ENCODE measurements at regions not wholly inside any gene's neighbourhood (a gene's known extent, or its start where the extent isn't known, plus 50 kb on each side); places are given as distances from the start of the nearest gene placed in this dataset.

- H3K14ac ChIP-seq (ENCODE audit: low read length): no peak overlapping the region
- no peaks in the 10 kb centered on the region for H3K4me1 ChIP-seq (ENCODE audit: control insufficient read depth in 2 of 2, insufficient read depth in 1 of 2, low read depth in 1 of 2, low read length in 2 of 2)
- H2BK12ac ChIP-seq (ENCODE audit: low read length): no peak overlapping the region
- H3K79me1 ChIP-seq (ENCODE audit: low read depth, low read length): no peaks in the 10 kb centered on the region
- H3K9ac ChIP-seq (ENCODE audit: low read depth, low read length, poor library complexity): no peak overlapping the region
- H3K27me3 ChIP-seq (ENCODE audit: control insufficient read depth in 3 of 3, insufficient read depth in 3 of 3, low read depth in 1 of 3, low read length in 3 of 3): no peaks in the 10 kb centered on the region
- H3K9me3 ChIP-seq (replicated peaks in 1 of 2; ENCODE audit: control insufficient read depth in 2 of 2, insufficient read depth in 1 of 2, low read depth in 1 of 2, low read length in 2 of 2): no peaks in the 10 kb centered on the region
- no peak for DNase-seq (ENCODE audit: low spot score)
- H2BK15ac ChIP-seq (ENCODE audit: low read length): no peak overlapping the region
- H3K4me2 ChIP-seq (ENCODE audit: insufficient read depth, low read length, poor library complexity, severe bottlenecking): no peak overlapping the region
- no peak overlapping the region for H3K4ac ChIP-seq (ENCODE audit: low read length)
- no peak overlapping the region for H2BK120ac ChIP-seq (ENCODE audit: low read depth, low read length)
- no peak overlapping the region for H3K4me3 ChIP-seq (ENCODE audit: low read length in 2 of 2)
- H3K23ac ChIP-seq (ENCODE audit: low read depth, low read length, poor library complexity): no peak overlapping the region
- H4K91ac ChIP-seq (ENCODE audit: low read depth, low read length, poor library complexity): no peak overlapping the region
- H2AK5ac ChIP-seq (ENCODE audit: low read depth, low read length): no peak overlapping the region
- no peak overlapping the region for H3K18ac ChIP-seq (ENCODE audit: low read length)
- no peaks in the 10 kb centered on the region for H3K36me3 ChIP-seq (replicated peaks in 1 of 2; ENCODE audit: control insufficient read depth in 2 of 2, insufficient read depth in 2 of 2, low read length in 2 of 2)
- no peak overlapping the region for H2BK5ac ChIP-seq (ENCODE audit: low read length)
- no peak overlapping the region for H2AFZ ChIP-seq (ENCODE audit: low read length)
- H3K27ac ChIP-seq (replicated peaks; ENCODE audit: low read length): no peak overlapping the region
- H4K8ac ChIP-seq (ENCODE audit: low read depth, low read length): no peak overlapping the region
- WGBS, 2 donors (ENCODE audit: extremely low coverage in 2 of 2, insufficient read length in 2 of 2, insufficient replicate concordance in 1 of 2): no CpG with 5 or more reads among the region's 8 CpGs
Measured at GRCh38 chr9:14441115-14441514, 127.2 kb upstream of the NFIB start.

- Histone ChIP-seq H3K4me2 (ENCODE audit: insufficient read depth, low read length, poor library complexity, severe bottlenecking) (no peak overlapping the region), H2BK12ac (ENCODE audit: low read length) (no peak overlapping the region), H3K4me3 (ENCODE audit: low read length in 2 of 2) (no peak overlapping the region), H2AFZ (ENCODE audit: low read length) (no peak overlapping the region), H3K79me1 (ENCODE audit: low read depth, low read length) (no peaks in the 10 kb centered on the region), H2AK5ac (ENCODE audit: low read depth, low read length) (no peak overlapping the region), H3K9me3 (replicated peaks in 1 of 2; ENCODE audit: control insufficient read depth in 2 of 2, insufficient read depth in 1 of 2, low read depth in 1 of 2, low read length in 2 of 2) (no peaks in the 10 kb centered on the region), H3K27ac (replicated peaks; ENCODE audit: low read length) (no peak overlapping the region), H4K8ac (ENCODE audit: low read depth, low read length) (no peak overlapping the region), H3K14ac (ENCODE audit: low read length) (no peak overlapping the region), H2BK5ac (ENCODE audit: low read length) (no peak overlapping the region), H2BK120ac (ENCODE audit: low read depth, low read length) (no peak overlapping the region), H3K18ac (ENCODE audit: low read length) (no peak overlapping the region), H2BK15ac (ENCODE audit: low read length) (no peak overlapping the region), H3K4ac (ENCODE audit: low read length) (no peak overlapping the region), H3K23ac (ENCODE audit: low read depth, low read length, poor library complexity) (no peak overlapping the region), H3K27me3 (ENCODE audit: control insufficient read depth in 3 of 3, insufficient read depth in 3 of 3, low read depth in 1 of 3, low read length in 3 of 3) (no peaks in the 10 kb centered on the region), H4K91ac (ENCODE audit: low read depth, low read length, poor library complexity) (no peak overlapping the region), H3K36me3 (replicated peaks in 1 of 2; ENCODE audit: control insufficient read depth in 2 of 2, insufficient read depth in 2 of 2, low read length in 2 of 2) (no peaks in the 10 kb centered on the region), H3K9ac (ENCODE audit: low read depth, low read length, poor library complexity) (no peak overlapping the region), H3K4me1 (ENCODE audit: control insufficient read depth in 2 of 2, insufficient read depth in 1 of 2, low read depth in 1 of 2, low read length in 2 of 2) (no peaks in the 10 kb centered on the region)
- DNase-seq (ENCODE audit: low spot score): no peak
- no CpG with 5 or more reads among the region's 4 CpGs for WGBS, 2 donors (ENCODE audit: extremely low coverage in 2 of 2, insufficient read length in 2 of 2, insufficient replicate concordance in 1 of 2)
Measured at GRCh38 chr9:14440062-14440461, 126.1 kb upstream of the NFIB start.

GRCh38 chr9:14439555-14439954 is 125.6 kb upstream of the NFIB start:
- Histone ChIP-seq H3K4me3 (ENCODE audit: low read length in 2 of 2) (no peak overlapping the region), H3K23ac (ENCODE audit: low read depth, low read length, poor library complexity) (no peak overlapping the region), H3K36me3 (replicated peaks in 1 of 2; ENCODE audit: control insufficient read depth in 2 of 2, insufficient read depth in 2 of 2, low read length in 2 of 2) (no peaks in the 10 kb centered on the region), H3K4ac (ENCODE audit: low read length) (no peak overlapping the region), H2BK12ac (ENCODE audit: low read length) (no peak overlapping the region), H3K27me3 (ENCODE audit: control insufficient read depth in 3 of 3, insufficient read depth in 3 of 3, low read depth in 1 of 3, low read length in 3 of 3) (no peaks in the 10 kb centered on the region), H2BK15ac (ENCODE audit: low read length) (no peak overlapping the region), H3K9ac (ENCODE audit: low read depth, low read length, poor library complexity) (no peak overlapping the region), H4K91ac (ENCODE audit: low read depth, low read length, poor library complexity) (no peak overlapping the region), H3K18ac (ENCODE audit: low read length) (no peak overlapping the region), H2AFZ (ENCODE audit: low read length) (no peak overlapping the region), H3K4me1 (ENCODE audit: control insufficient read depth in 2 of 2, insufficient read depth in 1 of 2, low read depth in 1 of 2, low read length in 2 of 2) (no peaks in the 10 kb centered on the region), H2AK5ac (ENCODE audit: low read depth, low read length) (no peak overlapping the region), H3K27ac (replicated peaks; ENCODE audit: low read length) (no peak overlapping the region), H2BK120ac (ENCODE audit: low read depth, low read length) (no peak overlapping the region), H4K8ac (ENCODE audit: low read depth, low read length) (no peak overlapping the region), H3K4me2 (ENCODE audit: insufficient read depth, low read length, poor library complexity, severe bottlenecking) (no peak overlapping the region), H3K79me1 (ENCODE audit: low read depth, low read length) (no peaks in the 10 kb centered on the region), H3K9me3 (replicated peaks in 1 of 2; ENCODE audit: control insufficient read depth in 2 of 2, insufficient read depth in 1 of 2, low read depth in 1 of 2, low read length in 2 of 2) (no peaks in the 10 kb centered on the region), H2BK5ac (ENCODE audit: low read length) (no peak overlapping the region), H3K14ac (ENCODE audit: low read length) (no peak overlapping the region)
- DNase-seq (ENCODE audit: low spot score): no peak
- no CpG with 5 or more reads among the region's 6 CpGs for WGBS, 2 donors (ENCODE audit: extremely low coverage in 2 of 2, insufficient read length in 2 of 2, insufficient replicate concordance in 1 of 2)

- no peak overlapping the region for H2AK5ac ChIP-seq (ENCODE audit: low read depth, low read length)
- no peak overlapping the region for H2BK5ac ChIP-seq (ENCODE audit: low read length)
- no peak overlapping the region for H3K9ac ChIP-seq (ENCODE audit: low read depth, low read length, poor library complexity)
- H3K4me3 ChIP-seq (ENCODE audit: low read length in 2 of 2): no peak overlapping the region
- no peak overlapping the region for H4K91ac ChIP-seq (ENCODE audit: low read depth, low read length, poor library complexity)
- no peak overlapping the region for H3K18ac ChIP-seq (ENCODE audit: low read length)
- no peak for DNase-seq (ENCODE audit: low spot score)
- no peak overlapping the region for H3K23ac ChIP-seq (ENCODE audit: low read depth, low read length, poor library complexity)
- H3K27me3 ChIP-seq (ENCODE audit: control insufficient read depth in 3 of 3, insufficient read depth in 3 of 3, low read depth in 1 of 3, low read length in 3 of 3): no peaks in the 10 kb centered on the region
- no peak overlapping the region for H3K27ac ChIP-seq (replicated peaks; ENCODE audit: low read length)
- no peak overlapping the region for H4K8ac ChIP-seq (ENCODE audit: low read depth, low read length)
- H3K4me2 ChIP-seq (ENCODE audit: insufficient read depth, low read length, poor library complexity, severe bottlenecking): no peak overlapping the region
- no peaks in the 10 kb centered on the region for H3K79me1 ChIP-seq (ENCODE audit: low read depth, low read length)
- H2BK120ac ChIP-seq (ENCODE audit: low read depth, low read length): no peak overlapping the region
- no peak overlapping the region for H2BK12ac ChIP-seq (ENCODE audit: low read length)
- no peaks in the 10 kb centered on the region for H3K9me3 ChIP-seq (replicated peaks in 1 of 2; ENCODE audit: control insufficient read depth in 2 of 2, insufficient read depth in 1 of 2, low read depth in 1 of 2, low read length in 2 of 2)
- H2BK15ac ChIP-seq (ENCODE audit: low read length): no peak overlapping the region
- H2AFZ ChIP-seq (ENCODE audit: low read length): peak overlapping the region; percentile 55
- H3K4ac ChIP-seq (ENCODE audit: low read length): no peak overlapping the region
- no CpG with 5 or more reads among the region's 17 CpGs for WGBS, 2 donors (ENCODE audit: extremely low coverage in 2 of 2, insufficient read length in 2 of 2, insufficient replicate concordance in 1 of 2)
- no peaks in the 10 kb centered on the region for H3K4me1 ChIP-seq (ENCODE audit: control insufficient read depth in 2 of 2, insufficient read depth in 1 of 2, low read depth in 1 of 2, low read length in 2 of 2)
- no peaks in the 10 kb centered on the region for H3K36me3 ChIP-seq (replicated peaks in 1 of 2; ENCODE audit: control insufficient read depth in 2 of 2, insufficient read depth in 2 of 2, low read length in 2 of 2)
- H3K14ac ChIP-seq (ENCODE audit: low read length): no peak overlapping the region
Measured at GRCh38 chr9:14438232-14439021, 124.5 kb upstream of the NFIB start.
